HT-29 (cell line): ENCODE measurements at regions not wholly inside any gene's neighbourhood (a gene's known extent, or its start where the extent isn't known, plus 50 kb on each side); places are given as distances from the start of the nearest gene placed in this dataset.

Experiments used
- DNase-seq: peaks from one replicate; pipeline ENCODE4 v3.0.0-alpha.2; 2015; ENCODE audit warnings: low spot score

- DNase-seq: no peak
Observed at GRCh38 chr16:62596125-62596524, 559.9 kb upstream of the CDH8 start.

DNA sequence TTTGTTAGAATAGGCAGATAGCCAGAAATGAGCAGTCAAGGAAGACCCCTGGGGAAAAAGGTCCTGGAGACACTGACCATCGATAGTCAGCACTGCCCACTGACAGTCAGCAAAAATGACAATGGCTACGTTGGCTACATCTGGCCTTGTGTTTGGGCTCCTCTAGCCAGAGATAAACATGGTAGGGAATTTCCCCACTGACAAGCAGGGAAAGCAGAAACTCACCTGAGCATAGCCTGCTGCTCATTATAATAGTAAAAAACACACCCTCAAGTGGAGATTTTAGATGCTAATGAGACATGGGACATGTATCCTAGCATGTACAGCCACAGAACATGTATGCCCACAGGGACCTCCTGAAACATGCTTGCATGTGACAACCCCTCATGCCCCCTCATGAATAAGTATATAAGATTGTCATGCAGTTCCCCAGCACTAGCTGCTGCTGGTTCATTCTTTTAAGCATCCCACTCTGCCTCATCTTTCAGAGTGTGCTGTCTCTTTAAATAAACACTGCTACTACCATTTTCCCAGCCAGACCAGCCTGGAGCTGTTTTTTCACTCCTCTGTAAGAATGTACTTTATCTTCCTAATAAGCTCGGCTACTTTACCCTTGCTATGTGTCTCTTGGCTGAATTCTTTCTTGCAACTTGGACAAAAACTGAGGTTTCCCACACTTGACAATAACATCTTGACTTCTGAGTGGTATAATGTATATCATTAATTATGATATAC, 550.1 kb upstream of the CDH8 start:
- no peak for DNase-seq

GRCh38 chr16:62585041-62585545, 548.9 kb upstream of the CDH8 start:
- no peak for DNase-seq

DNA sequence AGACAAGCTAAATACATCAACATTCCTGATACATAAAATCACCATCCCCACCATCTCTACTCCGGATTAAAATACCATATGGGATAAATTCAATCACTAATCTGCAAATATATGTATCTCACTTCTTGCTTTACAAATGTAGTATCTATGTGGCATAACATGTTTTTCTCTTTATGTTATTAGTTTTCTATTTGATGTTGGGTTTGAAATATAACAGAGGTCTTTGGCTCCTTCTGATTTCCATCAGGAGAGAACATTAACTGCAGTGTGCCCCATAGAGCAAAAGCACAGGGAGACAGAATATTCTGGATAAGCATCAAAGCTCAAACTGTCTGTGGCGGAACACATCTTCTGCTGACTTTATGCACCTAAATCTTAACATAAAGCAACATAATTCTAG, 547.2 kb upstream of the CDH8 start:
- no peak for DNase-seq

DNA sequence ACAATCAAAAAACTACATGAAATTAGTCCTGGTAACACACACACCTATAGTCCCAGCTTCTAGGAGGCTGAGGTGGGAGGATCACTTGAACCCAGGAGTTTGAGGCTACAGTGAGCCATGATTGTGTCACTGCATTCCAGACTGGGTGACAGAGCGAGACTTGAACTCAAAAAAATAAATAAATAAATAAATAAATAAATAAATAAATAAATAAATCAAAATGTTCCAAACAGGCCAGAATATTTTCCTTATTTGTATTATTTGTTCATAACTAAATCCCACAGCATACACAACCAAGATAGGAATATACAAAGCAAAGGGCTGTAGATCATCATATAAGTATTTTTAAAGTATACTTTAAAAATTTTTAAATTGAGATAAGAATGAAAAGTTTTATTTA, 537.2 kb upstream of the CDH8 start:
- DNase-seq: no peak

- no peak for DNase-seq
Observed at GRCh38 chr16:62568926-62569325, 532.7 kb upstream of the CDH8 start.

- DNase-seq: no peak
Observed at GRCh38 chr16:62565706-62566105, 529.5 kb upstream of the CDH8 start.

- no peak for DNase-seq
Observed at GRCh38 chr16:62564291-62564690, 528.1 kb upstream of the CDH8 start.

- no peak for DNase-seq
Observed at GRCh38 chr16:62562121-62562520, 525.9 kb upstream of the CDH8 start.

DNA sequence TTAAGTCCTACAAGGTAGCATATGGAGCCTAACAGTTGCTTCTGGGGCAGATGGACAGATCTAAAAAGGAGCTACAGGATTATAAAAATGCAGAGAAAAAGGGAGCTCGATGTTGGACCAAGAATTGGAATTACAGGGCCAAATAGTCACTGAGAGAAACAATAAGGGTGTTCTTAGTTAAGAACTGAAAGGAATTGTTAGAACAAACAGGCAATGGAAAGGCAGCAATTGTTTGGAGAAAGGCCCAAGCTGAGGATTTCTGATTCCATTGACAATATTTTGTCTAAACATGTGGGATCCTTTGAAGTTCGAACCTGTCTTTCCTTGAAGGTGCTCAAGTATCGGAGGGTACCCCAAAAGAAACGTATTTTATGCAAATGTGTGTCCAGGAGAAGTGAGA, 513.6 kb upstream of the CDH8 start:
- DNase-seq: no peak

DNA sequence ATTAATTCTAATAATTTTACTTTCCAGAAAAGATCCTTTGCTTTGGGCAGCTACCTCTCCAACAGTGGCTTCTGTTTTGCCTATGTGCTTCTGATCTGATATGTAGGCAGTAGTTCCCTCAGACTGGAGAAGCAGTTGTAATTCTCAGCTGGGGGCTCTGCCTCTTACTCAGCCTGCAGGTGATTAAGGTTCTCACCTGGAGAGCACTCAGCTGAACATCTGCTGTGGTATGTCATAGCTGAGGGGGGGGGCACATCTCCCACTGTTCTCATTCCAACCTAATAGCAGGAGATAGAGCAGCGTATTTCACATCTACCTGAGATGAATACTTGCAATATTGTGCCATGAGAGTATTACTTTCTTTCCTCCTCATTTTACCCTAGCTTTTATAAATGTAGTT, 511.9 kb upstream of the CDH8 start:
- no peak for DNase-seq

- no peak for DNase-seq
Observed at GRCh38 chr16:62546701-62547100, 510.5 kb upstream of the CDH8 start.

- no peak for DNase-seq
Observed at GRCh38 chr16:62545039-62545438, 508.8 kb upstream of the CDH8 start.

GRCh38 chr16:62543516-62543915, 507.3 kb upstream of the CDH8 start:
- no peak for DNase-seq

- no peak for DNase-seq
Observed at GRCh38 chr16:62539657-62540056, 503.4 kb upstream of the CDH8 start.

- DNase-seq: no peak
Observed at GRCh38 chr16:62530426-62530825, 494.2 kb upstream of the CDH8 start.

- no peak for DNase-seq
Observed at GRCh38 chr16:62516001-62516400, 479.8 kb upstream of the CDH8 start.

- no peak for DNase-seq
Observed at GRCh38 chr16:62503073-62503472, 466.8 kb upstream of the CDH8 start.

DNA sequence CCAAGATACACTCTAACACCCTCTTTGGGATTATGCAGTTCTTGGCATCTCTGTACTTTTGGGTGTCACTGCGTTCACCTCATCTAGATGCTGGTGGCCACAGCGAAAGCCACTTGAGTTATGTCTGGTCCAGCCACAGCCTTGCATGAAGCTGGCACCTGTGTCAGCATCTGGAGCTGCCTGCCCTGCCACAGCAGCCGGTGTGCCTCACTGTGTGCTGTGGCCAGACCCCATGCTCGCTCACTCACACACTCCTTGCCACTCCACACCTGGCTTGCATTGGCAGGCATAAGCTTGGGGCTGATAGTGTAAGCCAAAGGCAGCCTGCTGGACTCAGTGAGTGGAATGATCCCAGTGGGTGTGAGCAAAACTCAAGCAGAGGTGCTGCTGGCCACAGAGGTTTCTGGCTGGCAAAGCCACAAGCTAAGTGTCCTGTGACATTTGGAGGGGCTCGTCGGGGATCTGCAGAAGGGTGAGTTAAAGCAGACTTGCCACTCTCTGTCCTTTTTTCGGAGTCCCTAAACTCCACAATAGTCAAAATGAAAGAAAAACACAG, 442.7 kb upstream of the CDH8 start:
- DNase-seq: no peak

- no peak for DNase-seq
Observed at GRCh38 chr16:62477796-62478195, 441.6 kb upstream of the CDH8 start.

DNA sequence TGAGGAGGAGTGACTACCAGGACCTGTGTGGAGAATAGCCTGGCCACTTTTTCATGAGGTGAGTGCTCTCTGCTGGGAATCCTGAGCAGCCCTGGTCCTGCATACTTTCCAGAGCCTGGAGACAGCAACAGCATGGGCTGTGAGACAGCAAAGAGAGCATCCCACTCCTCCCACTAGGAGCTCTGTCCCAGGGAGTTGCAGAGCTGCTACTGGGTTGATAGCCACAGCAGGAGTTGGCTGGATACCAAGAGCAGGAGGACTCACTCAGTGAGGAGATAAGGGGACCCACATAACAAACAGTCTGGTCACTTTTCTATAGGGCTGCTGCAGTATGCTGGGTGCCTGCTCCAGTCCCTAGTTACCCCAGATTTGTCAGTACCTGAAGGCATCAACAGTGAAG, 439.3 kb upstream of the CDH8 start:
- no peak for DNase-seq

DNA sequence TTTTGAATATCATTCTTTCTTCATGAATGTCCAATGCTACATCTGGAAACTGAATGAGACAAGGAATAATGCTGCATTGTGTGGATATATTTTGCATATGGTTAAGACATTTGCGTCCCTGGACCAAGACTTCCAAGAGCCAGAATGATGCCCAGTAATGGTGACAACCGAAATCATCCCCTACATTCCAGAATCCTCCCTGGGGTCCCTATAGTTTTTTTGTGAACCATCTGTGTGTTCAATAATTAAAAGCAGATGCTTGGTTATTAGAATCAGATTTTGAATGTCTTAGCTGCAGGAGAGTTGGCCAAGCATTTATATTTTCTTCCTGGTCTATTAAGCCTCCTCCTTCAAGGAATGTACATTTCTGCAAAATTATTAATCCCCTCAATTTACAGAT, 426.7 kb upstream of the CDH8 start:
- DNase-seq: no peak

DNA sequence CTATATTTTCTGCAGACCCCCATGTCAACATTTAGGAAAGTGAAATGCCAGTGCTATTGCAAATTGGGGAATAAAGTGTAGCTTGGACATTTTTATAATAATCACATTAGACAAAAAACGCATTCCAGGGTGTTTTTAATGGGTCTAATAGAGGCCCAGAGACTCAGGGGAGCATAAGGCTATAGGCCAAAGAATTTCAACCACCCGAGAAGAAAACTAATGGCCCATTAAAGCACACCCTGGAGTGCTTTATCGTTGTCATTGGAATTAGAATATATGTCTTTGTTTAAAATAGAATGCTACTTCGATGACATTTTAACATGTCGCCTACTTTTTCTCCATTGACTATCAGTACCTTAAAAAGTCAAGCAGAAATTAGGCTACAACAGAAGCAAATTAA, 414.1 kb upstream of the CDH8 start:
- no peak for DNase-seq

DNA sequence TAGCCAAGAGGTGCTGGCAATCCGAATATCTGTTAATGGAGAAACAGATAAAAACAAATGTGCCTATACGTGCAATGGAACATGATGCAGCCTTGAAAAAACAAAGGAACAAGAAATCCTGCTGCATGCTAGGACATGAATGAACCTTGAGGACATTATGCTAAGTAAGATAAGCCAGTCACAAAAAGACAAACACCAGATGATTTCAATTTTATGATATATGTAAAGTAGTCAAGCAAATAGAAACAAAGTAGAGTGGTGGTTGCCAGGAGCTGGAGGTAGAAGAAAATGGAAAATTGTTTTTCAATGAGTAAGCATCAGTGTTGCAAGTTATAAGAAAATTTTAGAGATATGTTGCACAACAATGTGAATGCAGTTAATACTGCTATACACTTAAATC, 409.7 kb upstream of the CDH8 start:
- no peak for DNase-seq
